ENCODE measurements at regions not wholly inside any gene's neighbourhood (a gene's known extent, or its start where the extent isn't known, plus 50 kb on each side); places are given as distances from the start of the nearest gene placed in this dataset.
A peak's percentile ranks its signal among the peaks of the same experiment; 100 is the strongest.

DNA sequence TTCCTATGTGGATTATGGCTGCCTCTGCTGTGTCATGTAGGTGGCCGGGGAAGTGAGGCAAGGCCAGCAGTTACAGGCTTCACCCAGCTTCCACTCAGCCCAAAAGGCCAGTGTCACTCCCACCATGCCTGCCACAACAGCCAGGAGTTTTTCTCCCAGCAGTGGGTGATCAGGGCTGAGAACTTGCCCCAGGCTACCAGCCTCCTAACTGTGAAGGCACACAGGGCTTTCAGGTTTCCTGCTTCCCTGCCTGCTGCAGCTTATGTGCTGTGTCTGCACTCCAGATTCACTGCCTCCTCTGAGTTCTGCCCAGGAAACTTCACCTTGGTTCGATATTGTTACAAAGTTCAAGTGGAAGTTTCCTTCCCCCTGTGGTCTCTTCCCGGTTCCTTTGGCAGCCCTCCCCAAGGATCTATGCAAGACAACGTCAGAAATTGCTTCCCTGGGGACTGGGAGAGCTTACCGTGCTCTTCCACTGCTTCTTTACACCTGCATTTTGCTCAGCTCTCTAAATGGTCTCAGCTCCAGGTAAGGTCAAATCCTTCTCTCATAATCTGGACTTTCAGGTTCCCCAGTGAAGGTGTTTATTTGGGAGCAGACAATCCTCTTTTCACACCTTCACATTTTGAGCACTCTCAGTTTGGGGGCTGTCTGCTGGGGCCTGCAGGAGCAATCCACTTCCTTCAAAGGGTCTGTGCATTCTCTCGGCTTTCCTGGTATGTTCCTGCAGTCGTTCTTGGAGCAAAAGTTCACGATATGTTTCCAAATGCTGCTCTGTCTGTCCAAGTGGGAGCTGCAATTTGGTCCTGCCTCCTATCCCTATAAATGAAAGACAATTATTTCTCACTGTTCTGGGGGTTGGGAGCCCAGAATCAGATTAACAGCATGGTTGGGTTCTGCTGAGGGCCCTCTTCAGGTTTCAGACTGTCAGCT, 1730.1 kb upstream of the PRR20A start:
- H3K9me3 Mint-ChIP-seq = no peaks in the 10 kb centered on the region

DNA sequence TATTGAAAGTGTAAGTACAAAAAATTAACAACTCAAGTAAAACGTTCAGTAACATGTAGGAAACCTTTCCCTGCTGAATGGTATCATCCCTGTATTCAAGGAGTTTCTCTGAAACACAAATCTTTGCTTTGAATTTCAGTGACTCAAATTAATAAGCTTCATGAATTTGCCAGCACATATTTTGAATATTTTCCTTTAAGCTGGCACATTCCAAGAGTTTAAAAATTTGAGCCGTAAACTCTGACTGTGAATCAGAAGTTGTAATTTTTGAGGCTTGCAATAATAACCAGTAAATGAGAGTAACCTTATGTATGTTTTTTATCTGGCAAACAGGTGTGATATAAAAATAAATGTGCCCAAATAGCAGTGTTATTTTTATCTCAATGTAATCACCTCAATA, 1722.6 kb upstream of the PRR20A start:
- Mint-ChIP-seq H3K36me3 (ENCODE audit: low read depth) (no peaks in the 10 kb centered on the region), H3K4me3 (no peak overlapping the region), H3K27me3 (ENCODE audit: low read depth, poor library complexity) (no peaks in the 10 kb centered on the region), H3K4me1 (no peaks in the 10 kb centered on the region), H3K27ac (no peak overlapping the region), H3K9me3 (no peaks in the 10 kb centered on the region)
- DNase-seq = no peak
- TF ChIP-seq, protein P1, sequence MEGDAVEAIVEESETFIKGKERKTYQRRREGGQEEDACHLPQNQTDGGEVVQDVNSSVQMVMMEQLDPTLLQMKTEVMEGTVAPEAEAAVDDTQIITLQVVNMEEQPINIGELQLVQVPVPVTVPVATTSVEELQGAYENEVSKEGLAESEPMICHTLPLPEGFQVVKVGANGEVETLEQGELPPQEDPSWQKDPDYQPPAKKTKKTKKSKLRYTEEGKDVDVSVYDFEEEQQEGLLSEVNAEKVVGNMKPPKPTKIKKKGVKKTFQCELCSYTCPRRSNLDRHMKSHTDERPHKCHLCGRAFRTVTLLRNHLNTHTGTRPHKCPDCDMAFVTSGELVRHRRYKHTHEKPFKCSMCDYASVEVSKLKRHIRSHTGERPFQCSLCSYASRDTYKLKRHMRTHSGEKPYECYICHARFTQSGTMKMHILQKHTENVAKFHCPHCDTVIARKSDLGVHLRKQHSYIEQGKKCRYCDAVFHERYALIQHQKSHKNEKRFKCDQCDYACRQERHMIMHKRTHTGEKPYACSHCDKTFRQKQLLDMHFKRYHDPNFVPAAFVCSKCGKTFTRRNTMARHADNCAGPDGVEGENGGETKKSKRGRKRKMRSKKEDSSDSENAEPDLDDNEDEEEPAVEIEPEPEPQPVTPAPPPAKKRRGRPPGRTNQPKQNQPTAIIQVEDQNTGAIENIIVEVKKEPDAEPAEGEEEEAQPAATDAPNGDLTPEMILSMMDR (IDR thresholded peaks at IDR 0.05) = no peak

More for the DNA sequence above, 1730.1 kb upstream of the PRR20A start:
- Mint-ChIP-seq H3K4me1 (peaks cover 14% of the 10 kb centered on the region), H3K27me3 (ENCODE audit: low read depth, poor library complexity) (no peaks in the 10 kb centered on the region), H3K27ac (peak overlapping the region; percentile 40), H3K4me3 (no peak overlapping the region), H3K36me3 (ENCODE audit: low read depth) (no peaks in the 10 kb centered on the region)
- TF ChIP-seq, protein P1 (IDR thresholded peaks at IDR 0.05) = no peak
- no peak for DNase-seq

DNA sequence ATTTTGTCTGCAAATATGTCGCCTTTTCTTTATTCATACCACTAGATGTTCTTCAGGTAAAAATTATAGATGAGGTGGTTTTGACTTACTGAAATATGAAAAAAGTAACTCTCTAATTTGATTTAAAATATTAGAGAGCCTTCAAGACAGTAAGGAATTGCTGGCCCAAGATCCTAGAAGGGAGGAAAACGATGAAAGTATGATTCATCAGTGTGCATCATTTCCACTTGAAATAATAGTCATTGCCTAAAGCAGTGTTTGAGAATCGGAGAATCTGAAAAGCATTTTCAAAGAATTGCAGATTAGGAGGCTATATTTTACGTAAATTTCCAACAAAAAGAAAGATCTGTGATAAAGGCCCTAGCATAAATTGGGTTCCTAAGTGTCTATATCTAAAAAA, 1707.9 kb upstream of the PRR20A start:
- Mint-ChIP-seq H3K27ac (no peak overlapping the region), H3K36me3 (ENCODE audit: low read depth) (no peaks in the 10 kb centered on the region), H3K27me3 (ENCODE audit: low read depth, poor library complexity) (no peaks in the 10 kb centered on the region), H3K4me3 (no peak overlapping the region), H3K4me1 (no peaks in the 10 kb centered on the region), H3K9me3 (no peaks in the 10 kb centered on the region)
- TF ChIP-seq, protein P1 (IDR thresholded peaks at IDR 0.05) = no peak
- DNase-seq = no peak

DNA sequence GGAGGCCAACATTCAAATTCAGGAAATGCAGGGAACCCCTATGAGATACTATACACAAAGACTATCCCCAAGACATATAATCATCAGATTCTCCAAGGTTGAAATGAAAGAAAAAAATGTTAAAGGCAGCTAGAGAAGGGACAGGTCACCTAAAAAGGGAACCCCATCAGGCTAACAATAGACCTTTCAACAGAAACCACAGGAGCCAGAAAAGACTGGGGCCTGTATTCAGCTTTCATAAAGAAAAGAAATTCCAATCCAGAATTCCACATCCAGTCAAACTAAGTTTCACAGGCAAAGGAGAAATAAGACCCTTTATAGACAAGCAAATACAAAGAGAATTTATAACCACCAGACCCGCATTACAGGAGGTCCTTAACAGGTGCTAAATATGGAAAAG, 1703.6 kb upstream of the PRR20A start:
- Mint-ChIP-seq H3K27ac (no peak overlapping the region), H3K36me3 (ENCODE audit: low read depth) (no peaks in the 10 kb centered on the region), H3K9me3 (no peaks in the 10 kb centered on the region)

DNA sequence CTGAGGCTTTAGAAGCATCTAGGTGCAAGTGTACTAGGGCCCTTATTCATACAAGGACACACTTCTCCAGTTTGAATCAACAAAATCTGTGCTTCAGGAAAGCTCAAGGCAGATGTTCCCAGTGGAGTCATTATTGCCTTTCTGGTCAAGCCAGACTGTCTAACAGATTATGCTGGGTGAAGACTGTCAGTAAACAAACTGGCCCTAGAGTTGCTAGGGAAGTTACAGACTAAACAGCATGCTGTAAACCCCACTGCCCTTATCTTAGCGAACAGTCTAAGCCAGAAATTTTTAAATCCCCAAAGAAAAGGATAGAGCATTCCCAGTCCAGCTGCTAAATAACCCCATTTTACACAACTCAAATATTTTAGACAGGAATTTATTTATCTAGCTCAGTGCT, 1701.3 kb upstream of the PRR20A start:
- peaks cover 18% of the 10 kb centered on the region for H3K4me1 Mint-ChIP-seq
- H3K27me3 Mint-ChIP-seq (ENCODE audit: low read depth, poor library complexity) = no peaks in the 10 kb centered on the region
- no peaks in the 10 kb centered on the region for H3K9me3 Mint-ChIP-seq
- H3K27ac Mint-ChIP-seq = peak overlapping the region; percentile 38
- TF ChIP-seq, protein P1 (IDR thresholded peaks at IDR 0.05) = no peak
- no peaks in the 10 kb centered on the region for H3K36me3 Mint-ChIP-seq (ENCODE audit: low read depth)
- DNase-seq = no peak
- no peak overlapping the region for H3K4me3 Mint-ChIP-seq

More for the DNA sequence above, 1703.6 kb upstream of the PRR20A start:
- TF ChIP-seq, protein P1 (IDR thresholded peaks at IDR 0.05) = no peak
- DNase-seq = no peak
- H3K4me3 Mint-ChIP-seq = no peak overlapping the region
- H3K27me3 Mint-ChIP-seq (ENCODE audit: low read depth, poor library complexity) = no peaks in the 10 kb centered on the region
- H3K4me1 Mint-ChIP-seq = peaks cover 18% of the 10 kb centered on the region
